GM23248 (cell line): ENCODE measurements at regions not wholly inside any gene's neighbourhood (a gene's known extent, or its start where the extent isn't known, plus 50 kb on each side); places are given as distances from the start of the nearest gene placed in this dataset.

Experiments
- DNase-seq: peaks from one replicate; pipeline ENCODE4 v3.0.0-alpha.2; 2015
- H2AFZ ChIP-seq: fragments of 200-600 bp; sonication (generic); 2 replicates; pipeline ENCODE4 v1.6.1; 2016; ENCODE audit warnings: antibody characterized with exemption
- H3F3A ChIP-seq: fragments of 200-600 bp; sonication (generic); 2 replicates; pipeline ENCODE4 v1.6.1; 2016; ENCODE audit warnings: mild to moderate bottlenecking, antibody characterized with exemption, mixed run types; ENCODE audit not compliant: insufficient read depth
- H3K27ac ChIP-seq: fragments of 200-600 bp; sonication (generic); 2 replicates; pipeline ENCODE4 v1.5.1; 2016; ENCODE audit warnings: mild to moderate bottlenecking
- H3K27me3 ChIP-seq: fragments of 200-600 bp; sonication (generic); replicated peaks from 2 replicates; pipeline ENCODE4 v1.6.1; 2016; ENCODE audit warnings: mild to moderate bottlenecking; ENCODE audit not compliant: insufficient read depth
- H3K36me3 ChIP-seq: fragments of 200-600 bp; sonication (generic); 2 replicates; pipeline ENCODE4 v1.6.1; 2016; ENCODE audit warnings: low read depth, mild to moderate bottlenecking
- H3K4me1 ChIP-seq: fragments of 200-600 bp; sonication (generic); 2 replicates; pipeline ENCODE4 v1.6.1; 2016; ENCODE audit warnings: mild to moderate bottlenecking; ENCODE audit not compliant: insufficient read depth
- H3K4me2 ChIP-seq: fragments of 200-600 bp; sonication (generic); one replicate; pipeline ENCODE4 v1.6.1; 2016; ENCODE audit warnings: mild to moderate bottlenecking; ENCODE audit not compliant: unreplicated experiment
- H3K4me3 ChIP-seq: fragments of 200-600 bp; sonication (generic); 2 replicates; pipeline ENCODE4 v1.5.1; 2016; ENCODE audit warnings: mild to moderate bottlenecking
- H3K79me2 ChIP-seq: fragments of 200-600 bp; sonication (generic); 2 replicates; pipeline ENCODE4 v1.6.1; 2016; ENCODE audit warnings: mild to moderate bottlenecking; ENCODE audit not compliant: insufficient read depth
- H3K9ac ChIP-seq: fragments of 200-600 bp; sonication (generic); 2 replicates; pipeline ENCODE4 v1.6.1; 2016; ENCODE audit warnings: mild to moderate bottlenecking
- H3K9me2 ChIP-seq: fragments of 200-600 bp; sonication (generic); 2 replicates; pipeline ENCODE4 v1.6.1; 2016; ENCODE audit warnings: mixed run types, mild to moderate bottlenecking, moderate library complexity; ENCODE audit not compliant: insufficient read depth
- H3K9me3 ChIP-seq: fragments of 200-600 bp; sonication (generic); one replicate; pipeline ENCODE4 v1.6.1; 2017; ENCODE audit warnings: low read depth
- H4K20me1 ChIP-seq: fragments of 200-600 bp; sonication (generic); 2 replicates; pipeline ENCODE4 v1.6.0; 2016; ENCODE audit not compliant: insufficient read depth
- EZH2 ChIP-seq: fragments of 200-600 bp; sonication (generic); IDR thresholded peaks from 2 replicates; pipeline ENCODE4 v1.6.1; 2018; ENCODE audit warnings: antibody characterized with exemption, mild to moderate bottlenecking; ENCODE audit not compliant: insufficient read depth, poor library complexity, severe bottlenecking
- EZH2phosphoT487 ChIP-seq: fragments of 200-600 bp; sonication (generic); IDR thresholded peaks from 2 replicates; pipeline ENCODE4 v1.6.1; 2018; ENCODE audit warnings: antibody characterized with exemption, moderate library complexity, mild to moderate bottlenecking, low read depth; ENCODE audit not compliant: insufficient read depth
- WGBS, 2 experiments: methylation state at CpG; one replicate each; pipeline ENCODE4 v1.1.6; 2015 to 2017; ENCODE audit warnings: low lambda C conversion rate in 2 of 2, low coverage in 1 of 2; ENCODE audit errors: missing lambda C conversion rate in 2 of 2; 5-methylcytosine and 5-hydroxymethylcytosine counted together
- in situ Hi-C: fragments of 300-500 bp; cut with MboI; formaldehyde crosslinking; loops from 2 replicates; pipeline ENCODE4 v1.15.0; 2020

DNA sequence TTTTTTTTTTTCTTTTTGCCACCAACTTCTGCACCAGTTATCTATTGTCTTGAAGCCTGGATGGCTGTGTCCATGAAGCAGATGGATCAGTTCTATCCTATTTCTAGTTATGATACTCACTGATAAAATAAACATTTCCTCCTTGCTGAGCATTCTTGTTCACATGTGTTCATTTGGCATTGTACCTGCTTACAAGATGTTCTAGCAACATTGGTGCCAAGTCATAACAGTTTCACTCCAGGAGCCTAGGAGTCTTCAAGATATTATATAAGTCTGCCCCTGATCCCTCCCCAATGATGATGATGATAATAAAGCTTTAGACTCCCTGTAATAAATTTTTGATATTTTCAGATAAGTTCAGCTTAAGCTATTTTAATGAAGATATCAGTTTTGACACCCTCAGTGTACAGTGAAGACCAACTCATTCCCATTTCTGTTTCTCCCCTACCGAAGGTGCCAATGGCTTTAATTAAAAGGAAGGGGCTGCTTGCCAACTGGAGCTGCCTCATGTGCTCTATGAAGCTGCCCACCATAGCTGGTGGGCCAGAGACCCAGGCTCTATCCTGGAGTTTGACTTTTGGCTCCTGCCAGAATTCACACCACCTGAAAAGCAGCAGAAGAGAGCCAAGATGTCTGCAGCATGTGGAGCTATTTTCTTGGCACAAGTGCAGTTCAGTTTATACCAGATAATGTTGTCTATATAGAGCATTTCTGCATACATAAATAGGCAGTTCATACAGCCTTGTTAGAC is 265.4 kb upstream of the TET2 start:
- H3K9me3 ChIP-seq: no peaks in the 10 kb centered on the region
- no peak for TF ChIP-seq EZH2
- TF ChIP-seq EZH2phosphoT487: no peak
- no peak overlapping the region for H3K4me3 ChIP-seq
- H3K4me1 ChIP-seq: no peaks in the 10 kb centered on the region
- no peak overlapping the region for H3K4me2 ChIP-seq
- WGBS, 2 experiments: 0% methylated on average over 1 of the region's 1 CpG
- no peak overlapping the region for H3K27ac ChIP-seq
- H3F3A ChIP-seq: no peaks in the 10 kb centered on the region
- no peaks in the 10 kb centered on the region for H3K79me2 ChIP-seq
- no peaks in the 10 kb centered on the region for H3K9me2 ChIP-seq
- H3K27me3 ChIP-seq: no peaks in the 10 kb centered on the region
- in situ Hi-C loops: no loop called here
- H4K20me1 ChIP-seq: no peaks in the 10 kb centered on the region
- DNase-seq: no peak
- H3K36me3 ChIP-seq: no peaks in the 10 kb centered on the region
- H3K9ac ChIP-seq: no peak overlapping the region
- no peak overlapping the region for H2AFZ ChIP-seq

DNA sequence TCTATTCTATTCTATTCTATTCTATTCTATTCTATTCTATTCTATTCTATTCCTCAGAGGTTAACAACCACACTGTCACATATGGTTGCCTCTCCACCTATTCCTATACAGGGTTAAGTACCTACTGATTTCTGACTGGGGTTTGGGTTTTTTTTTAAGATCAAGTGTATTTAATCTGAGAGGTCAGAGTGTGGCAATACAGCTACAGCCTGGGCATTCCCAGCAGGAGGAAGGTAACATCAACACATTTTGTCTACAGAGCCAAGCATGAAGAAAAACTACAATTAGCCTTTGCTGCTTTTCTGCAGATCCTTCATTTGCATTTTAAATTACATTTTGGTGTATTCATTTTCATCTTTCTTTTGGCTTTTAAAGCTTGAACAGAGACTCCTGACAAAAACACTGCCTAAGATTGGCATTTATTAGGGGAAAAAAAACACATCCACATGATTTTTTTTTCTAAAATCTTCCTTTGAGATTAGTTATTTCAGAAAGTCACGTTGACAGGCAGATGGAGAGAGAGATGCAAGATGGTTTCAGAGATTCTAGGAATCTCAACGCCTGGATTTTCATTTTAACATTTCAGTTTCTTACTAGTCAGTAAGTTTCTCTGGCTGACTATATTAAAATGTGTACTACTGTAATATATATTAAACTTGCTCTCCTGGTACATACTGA is 255.9 kb upstream of the TET2 start:
- Histone ChIP-seq H3K27me3 (no peaks in the 10 kb centered on the region), H3K9me3 (no peaks in the 10 kb centered on the region), H3K36me3 (no peaks in the 10 kb centered on the region), H2AFZ (no peak overlapping the region), H3K4me3 (no peak overlapping the region), H3K4me2 (no peak overlapping the region), H3K9me2 (no peaks in the 10 kb centered on the region), H4K20me1 (no peaks in the 10 kb centered on the region), H3K79me2 (no peaks in the 10 kb centered on the region), H3K4me1 (no peaks in the 10 kb centered on the region), H3K27ac (no peak overlapping the region), H3F3A (no peaks in the 10 kb centered on the region), H3K9ac (no peak overlapping the region)
- no peak for DNase-seq
- in situ Hi-C loops: no loop called here
- TF ChIP-seq EZH2phosphoT487: no peak
- no peak for TF ChIP-seq EZH2
- WGBS, 2 experiments: 0 to 2% methylated on average over 2 of the region's 2 CpGs

- no peak overlapping the region for H3K4me3 ChIP-seq
- DNase-seq: no peak
- TF ChIP-seq EZH2 (no peak), EZH2phosphoT487 (no peak)
- in situ Hi-C loops: no loop called here
- no peak overlapping the region for H2AFZ ChIP-seq
- no peak overlapping the region for H3K27ac ChIP-seq
- H3K36me3 ChIP-seq: no peaks in the 10 kb centered on the region
- H3K27me3 ChIP-seq: no peaks in the 10 kb centered on the region
- no peak overlapping the region for H3K4me2 ChIP-seq
- H4K20me1 ChIP-seq: no peaks in the 10 kb centered on the region
- WGBS, 2 experiments: 5 to 17% methylated on average over 2 of the region's 2 CpGs
- no peak overlapping the region for H3K9ac ChIP-seq
- H3K9me2 ChIP-seq: no peaks in the 10 kb centered on the region
- no peaks in the 10 kb centered on the region for H3K79me2 ChIP-seq
- no peaks in the 10 kb centered on the region for H3K9me3 ChIP-seq
- no peaks in the 10 kb centered on the region for H3K4me1 ChIP-seq
- no peaks in the 10 kb centered on the region for H3F3A ChIP-seq
Observed at GRCh38 chr4:104896660-104897645, 249.7 kb upstream of the TET2 start.

DNA sequence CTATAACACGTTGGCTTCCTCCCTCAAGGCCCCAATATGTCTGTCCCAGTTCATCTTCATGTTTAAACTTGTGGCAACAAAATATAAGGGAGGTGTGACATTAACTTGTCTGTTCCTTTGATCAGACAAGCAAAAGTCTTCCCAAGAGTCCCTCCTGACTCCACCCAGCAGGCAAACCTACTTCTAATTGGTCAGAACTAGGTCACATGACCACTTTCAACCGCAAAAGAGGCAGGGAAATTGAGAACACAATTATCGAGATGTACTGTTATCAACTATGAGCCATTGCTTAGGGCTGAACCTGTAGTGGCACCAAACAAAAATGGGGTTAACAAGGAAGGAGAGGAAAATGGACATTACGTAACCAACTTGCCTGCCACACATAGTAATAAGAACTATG is 246.8 kb upstream of the TET2 start:
- Histone ChIP-seq H3K4me3 (no peak overlapping the region), H3K36me3 (no peaks in the 10 kb centered on the region), H2AFZ (no peak overlapping the region), H3K4me2 (no peak overlapping the region), H3K27ac (no peak overlapping the region), H4K20me1 (no peaks in the 10 kb centered on the region), H3K9me3 (no peaks in the 10 kb centered on the region), H3K9ac (no peak overlapping the region), H3K79me2 (no peaks in the 10 kb centered on the region), H3K27me3 (no peaks in the 10 kb centered on the region), H3K4me1 (no peaks in the 10 kb centered on the region), H3F3A (no peaks in the 10 kb centered on the region), H3K9me2 (no peaks in the 10 kb centered on the region)
- no peak for DNase-seq
- in situ Hi-C loops: no loop called here
- 25 to 29% methylated on average over 4 of the region's 4 CpGs for WGBS, 2 experiments
- TF ChIP-seq EZH2phosphoT487 (no peak), EZH2 (no peak)
